ENCODE measurements at regions not wholly inside any gene's neighbourhood (a gene's known extent, or its start where the extent isn't known, plus 50 kb on each side); places are given as distances from the start of the nearest gene placed in this dataset.

GRCh38 chr1:192887426-192887825, 78.6 kb downstream of the RGS2 start:
- TF ChIP-seq CTCF (IDR thresholded peaks at IDR 0.05) (no peak), POLR2A (IDR thresholded peaks at IDR 0.05) (no peak)
